Osteoblast (primary cell): ENCODE measurements at regions not wholly inside any gene's neighbourhood (a gene's known extent, or its start where the extent isn't known, plus 50 kb on each side); places are given as distances from the start of the nearest gene placed in this dataset.

ENCODE experiments used
- DNase-seq: peaks from one replicate; pipeline ENCODE4 v3.0.0; 2011; ENCODE audit warnings: low spot score, mixed read lengths; ENCODE audit not compliant: insufficient read length; ENCODE audit errors: missing footprints
- H2AFZ ChIP-seq: 2 replicates; pipeline ENCODE4 v1.6.0; 2011; ENCODE audit warnings: mild to moderate bottlenecking, low read length
- H3K27ac ChIP-seq: 2 replicates; pipeline ENCODE4 v1.5.1; 2011; ENCODE audit warnings: mild to moderate bottlenecking, low read depth, low read length, moderate library complexity
- H3K27me3 ChIP-seq: 2 replicates; pipeline ENCODE4 v1.6.0; 2012; ENCODE audit warnings: mild to moderate bottlenecking, control low read depth, inconsistent platforms, low read length, moderate library complexity; ENCODE audit not compliant: insufficient read depth
- H3K36me3 ChIP-seq: 2 replicates; pipeline ENCODE4 v1.5.1; 2011; ENCODE audit warnings: mild to moderate bottlenecking, low read length, control low read depth, moderate library complexity; ENCODE audit not compliant: insufficient read depth
- H3K4me1 ChIP-seq: 2 replicates; pipeline ENCODE4 v1.5.1; 2011; ENCODE audit warnings: mild to moderate bottlenecking, low read length, control low read depth, moderate library complexity; ENCODE audit not compliant: insufficient read depth
- H3K4me2 ChIP-seq: 2 replicates; pipeline ENCODE4 v1.6.0; 2011; ENCODE audit warnings: mild to moderate bottlenecking, low read length; ENCODE audit not compliant: insufficient read depth
- H3K4me3 ChIP-seq: fragments of 200-600 bp; sonication (generic); 3 replicates; pipeline ENCODE4 v1.5.1; 2012; ENCODE audit warnings: mild to moderate bottlenecking, low read length, inconsistent platforms; ENCODE audit not compliant: insufficient read depth
- H3K79me2 ChIP-seq: 2 replicates; pipeline ENCODE4 v1.6.0; 2012; ENCODE audit warnings: mild to moderate bottlenecking, low read length, control low read depth, inconsistent platforms; ENCODE audit not compliant: insufficient read depth
- H3K9me3 ChIP-seq: 2 replicates; pipeline ENCODE4 v1.5.1; 2011; ENCODE audit warnings: low read depth, low read length, control low read depth
- H4K20me1 ChIP-seq: 2 replicates; pipeline ENCODE4 v1.6.0; 2012; ENCODE audit warnings: mild to moderate bottlenecking, low read length, control low read depth; ENCODE audit not compliant: insufficient read depth
- TF ChIP-seq, protein P1 (sequence below): IDR thresholded peaks from 2 replicates; pipeline ENCODE4 v1.5.1; 2011; ENCODE audit warnings: mild to moderate bottlenecking, low read depth, low read length, moderate library complexity; ENCODE audit errors: extremely low read depth

DNA sequence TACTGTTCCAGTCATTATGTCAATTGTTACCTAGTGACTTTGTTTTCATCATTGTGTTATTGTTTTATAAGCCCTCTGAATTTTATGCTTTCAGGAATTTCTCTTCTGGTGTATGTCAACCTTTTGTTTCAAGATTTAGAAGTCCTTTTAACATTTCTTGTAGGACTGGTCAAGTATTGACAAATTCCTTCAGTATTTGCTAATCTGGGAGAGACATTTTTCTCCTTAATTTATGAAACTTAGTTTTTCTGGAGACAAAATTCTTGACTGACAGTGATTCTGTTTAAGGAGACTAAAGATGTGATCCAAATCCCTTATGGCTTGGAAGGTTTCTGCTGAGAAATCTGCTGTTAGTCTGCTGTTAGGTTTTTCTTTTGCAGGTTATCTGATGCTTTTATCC, 84.9 kb upstream of the NT5C1B start:
- Histone ChIP-seq H3K36me3 (no peaks in the 10 kb centered on the region), H3K4me2 (no peak overlapping the region), H3K9me3 (peaks cover 2% of the 10 kb centered on the region), H4K20me1 (no peaks in the 10 kb centered on the region), H3K27ac (no peak overlapping the region), H3K4me3 (no peak overlapping the region), H3K27me3 (no peaks in the 10 kb centered on the region), H2AFZ (no peak overlapping the region), H3K79me2 (no peaks in the 10 kb centered on the region), H3K4me1 (no peaks in the 10 kb centered on the region)
- TF ChIP-seq, protein P1, sequence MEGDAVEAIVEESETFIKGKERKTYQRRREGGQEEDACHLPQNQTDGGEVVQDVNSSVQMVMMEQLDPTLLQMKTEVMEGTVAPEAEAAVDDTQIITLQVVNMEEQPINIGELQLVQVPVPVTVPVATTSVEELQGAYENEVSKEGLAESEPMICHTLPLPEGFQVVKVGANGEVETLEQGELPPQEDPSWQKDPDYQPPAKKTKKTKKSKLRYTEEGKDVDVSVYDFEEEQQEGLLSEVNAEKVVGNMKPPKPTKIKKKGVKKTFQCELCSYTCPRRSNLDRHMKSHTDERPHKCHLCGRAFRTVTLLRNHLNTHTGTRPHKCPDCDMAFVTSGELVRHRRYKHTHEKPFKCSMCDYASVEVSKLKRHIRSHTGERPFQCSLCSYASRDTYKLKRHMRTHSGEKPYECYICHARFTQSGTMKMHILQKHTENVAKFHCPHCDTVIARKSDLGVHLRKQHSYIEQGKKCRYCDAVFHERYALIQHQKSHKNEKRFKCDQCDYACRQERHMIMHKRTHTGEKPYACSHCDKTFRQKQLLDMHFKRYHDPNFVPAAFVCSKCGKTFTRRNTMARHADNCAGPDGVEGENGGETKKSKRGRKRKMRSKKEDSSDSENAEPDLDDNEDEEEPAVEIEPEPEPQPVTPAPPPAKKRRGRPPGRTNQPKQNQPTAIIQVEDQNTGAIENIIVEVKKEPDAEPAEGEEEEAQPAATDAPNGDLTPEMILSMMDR: no peak
- no peak for DNase-seq

DNA sequence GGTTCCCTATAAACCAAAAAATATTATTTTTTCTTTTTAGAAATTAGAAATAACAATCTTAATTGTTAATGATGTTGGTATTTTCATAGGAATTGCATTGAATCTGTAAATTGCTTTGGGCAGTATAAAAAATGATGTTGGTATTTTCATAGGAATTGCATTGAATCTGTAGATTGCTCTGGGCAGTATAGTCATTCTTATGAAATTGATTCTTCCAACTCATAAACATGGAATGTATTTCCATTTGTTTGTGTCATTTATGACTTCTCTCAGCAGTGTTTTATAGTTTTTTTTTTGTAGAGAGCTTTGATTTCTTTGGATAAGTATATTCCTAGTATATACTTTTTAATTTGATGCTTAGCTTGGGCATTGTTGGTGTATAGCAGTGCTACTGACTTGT, 82.0 kb upstream of the NT5C1B start:
- Histone ChIP-seq H4K20me1 (no peaks in the 10 kb centered on the region), H3K4me3 (no peak overlapping the region), H2AFZ (no peak overlapping the region), H3K27ac (no peak overlapping the region), H3K9me3 (peaks cover 2% of the 10 kb centered on the region), H3K36me3 (no peaks in the 10 kb centered on the region), H3K27me3 (no peaks in the 10 kb centered on the region), H3K4me1 (no peaks in the 10 kb centered on the region), H3K79me2 (no peaks in the 10 kb centered on the region), H3K4me2 (no peak overlapping the region)
- DNase-seq: no peak
- TF ChIP-seq, protein P1: no peak

DNA sequence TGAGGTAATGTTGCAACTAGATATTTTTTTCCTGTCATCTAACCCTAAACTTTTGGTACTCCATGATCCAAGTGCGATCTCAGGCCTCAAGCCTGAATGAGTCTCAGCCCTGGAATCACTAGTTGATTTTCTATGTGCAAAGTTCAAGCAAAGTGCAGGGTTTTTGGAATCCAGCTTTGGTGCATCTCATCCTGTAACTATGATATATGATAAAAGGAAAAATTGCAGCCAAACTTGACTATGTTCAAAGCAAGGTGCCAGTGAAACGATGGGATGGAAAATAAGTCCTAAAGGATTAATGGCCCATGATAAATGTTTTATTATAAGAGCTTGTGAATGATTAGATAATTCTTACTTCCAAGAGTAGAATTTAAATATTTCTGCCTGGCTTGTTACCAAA, 78.9 kb upstream of the NT5C1B start:
- Histone ChIP-seq H3K4me2 (no peak overlapping the region), H3K4me1 (no peaks in the 10 kb centered on the region), H3K27ac (no peak overlapping the region), H4K20me1 (no peaks in the 10 kb centered on the region), H3K79me2 (no peaks in the 10 kb centered on the region), H3K36me3 (no peaks in the 10 kb centered on the region), H3K4me3 (no peak overlapping the region), H3K9me3 (no peaks in the 10 kb centered on the region), H2AFZ (no peak overlapping the region), H3K27me3 (no peaks in the 10 kb centered on the region)
- TF ChIP-seq, protein P1: no peak
- DNase-seq: no peak

DNA sequence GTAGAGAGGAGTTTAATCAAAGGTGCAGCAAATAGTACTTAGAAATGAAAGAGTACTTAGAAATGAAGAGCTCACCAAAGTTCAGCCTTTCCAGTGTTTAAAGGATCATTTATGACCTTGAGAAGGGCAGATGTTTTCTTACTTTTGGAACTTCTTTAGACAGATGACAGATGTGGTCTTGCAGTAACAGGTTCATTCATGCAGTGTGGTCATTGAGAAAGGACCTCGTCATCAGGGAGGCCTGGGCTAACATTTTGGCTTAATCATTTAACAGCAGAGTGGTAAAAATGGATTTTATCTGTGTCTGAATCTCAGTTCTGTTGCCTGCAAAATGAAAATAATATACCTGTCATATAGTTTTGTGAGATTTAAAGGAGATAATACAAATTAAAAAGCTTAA, 75.1 kb upstream of the NT5C1B start:
- no peak for DNase-seq
- Histone ChIP-seq H3K4me2 (no peak overlapping the region), H2AFZ (no peak overlapping the region), H3K4me3 (no peak overlapping the region), H3K9me3 (no peaks in the 10 kb centered on the region), H3K4me1 (peaks cover 7% of the 10 kb centered on the region), H3K36me3 (no peaks in the 10 kb centered on the region), H3K27me3 (no peaks in the 10 kb centered on the region), H3K79me2 (no peaks in the 10 kb centered on the region), H3K27ac (no peak overlapping the region), H4K20me1 (no peaks in the 10 kb centered on the region)
- TF ChIP-seq, protein P1: no peak
